Testis (tissue), 2 donors: ENCODE measurements at regions not wholly inside any gene's neighbourhood (a gene's known extent, or its start where the extent isn't known, plus 50 kb on each side); places are given as distances from the start of the nearest gene placed in this dataset.

Source experiments
- POLR2A ChIP-seq: fragments of 450-650 bp; IDR thresholded peaks from one replicate; pipeline ENCODE4 v1.6.1; 2017; ENCODE audit warnings: antibody characterized with exemption, mild to moderate bottlenecking, moderate library complexity
- TF ChIP-seq, protein P1 (sequence below), 3 experiments: fragments of 450-650 bp in 2 of 3; fragments of 200-600 bp in 1 of 3; sonication (generic) in 1 of 3; IDR thresholded peaks; one replicate each; pipeline ENCODE4 v1.5.1; 2016 to 2019; ENCODE audit warnings: antibody characterized with exemption in 3 of 3, mild to moderate bottlenecking in 2 of 3, moderate library complexity in 1 of 3

- TF ChIP-seq, protein P1, sequence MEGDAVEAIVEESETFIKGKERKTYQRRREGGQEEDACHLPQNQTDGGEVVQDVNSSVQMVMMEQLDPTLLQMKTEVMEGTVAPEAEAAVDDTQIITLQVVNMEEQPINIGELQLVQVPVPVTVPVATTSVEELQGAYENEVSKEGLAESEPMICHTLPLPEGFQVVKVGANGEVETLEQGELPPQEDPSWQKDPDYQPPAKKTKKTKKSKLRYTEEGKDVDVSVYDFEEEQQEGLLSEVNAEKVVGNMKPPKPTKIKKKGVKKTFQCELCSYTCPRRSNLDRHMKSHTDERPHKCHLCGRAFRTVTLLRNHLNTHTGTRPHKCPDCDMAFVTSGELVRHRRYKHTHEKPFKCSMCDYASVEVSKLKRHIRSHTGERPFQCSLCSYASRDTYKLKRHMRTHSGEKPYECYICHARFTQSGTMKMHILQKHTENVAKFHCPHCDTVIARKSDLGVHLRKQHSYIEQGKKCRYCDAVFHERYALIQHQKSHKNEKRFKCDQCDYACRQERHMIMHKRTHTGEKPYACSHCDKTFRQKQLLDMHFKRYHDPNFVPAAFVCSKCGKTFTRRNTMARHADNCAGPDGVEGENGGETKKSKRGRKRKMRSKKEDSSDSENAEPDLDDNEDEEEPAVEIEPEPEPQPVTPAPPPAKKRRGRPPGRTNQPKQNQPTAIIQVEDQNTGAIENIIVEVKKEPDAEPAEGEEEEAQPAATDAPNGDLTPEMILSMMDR (IDR thresholded peaks at IDR 0.05) = no peak
- TF ChIP-seq POLR2A = no peak
These were observed 62.8 kb upstream of the ALG10B start for GRCh38 chr12:38253778-38254177.
